Suprapubic skin (tissue), 4 donors: ENCODE measurements at regions not wholly inside any gene's neighbourhood (a gene's known extent, or its start where the extent isn't known, plus 50 kb on each side); places are given as distances from the start of the nearest gene placed in this dataset.

Experiments
- DNase-seq, 2 donors: peaks; one replicate each; pipeline ENCODE4 v3.0.0-alpha.2; 2019; ENCODE audit warnings: low spot score in 2 of 2
- H3K27ac ChIP-seq: fragments of 200-600 bp; sonication (generic); one replicate; pipeline ENCODE4 v1.5.1; 2019
- H3K27me3 ChIP-seq: fragments of 200-600 bp; sonication (generic); one replicate; pipeline ENCODE4 v1.5.1; 2019
- H3K36me3 ChIP-seq: fragments of 200-600 bp; sonication (generic); one replicate; pipeline ENCODE4 v1.5.1; 2019
- H3K4me1 ChIP-seq: fragments of 200-600 bp; sonication (generic); one replicate; pipeline ENCODE4 v1.5.1; 2019
- H3K4me3 ChIP-seq: fragments of 200-600 bp; sonication (generic); one replicate; pipeline ENCODE4 v1.5.1; 2019; ENCODE audit warnings: mild to moderate bottlenecking
- H3K9me3 ChIP-seq: fragments of 200-600 bp; sonication (generic); one replicate; pipeline ENCODE4 v1.5.1; 2019
- EP300 ChIP-seq: sonication (generic); formaldehyde crosslinking; IDR thresholded peaks from one replicate; pipeline ENCODE4 v1.6.1; 2017; ENCODE audit warnings: antibody characterized with exemption
- POLR2A ChIP-seq, 2 donors: fragments of 450-650 bp; IDR thresholded peaks; one replicate each; pipeline ENCODE4 v1.6.1; 2017; ENCODE audit warnings: antibody characterized with exemption in 2 of 2, mild to moderate bottlenecking in 2 of 2, moderate library complexity in 2 of 2
- POLR2AphosphoS5 ChIP-seq, 3 donors: sonication (generic); formaldehyde crosslinking; IDR thresholded peaks; one replicate each; pipeline ENCODE4 v1.6.1; 2017; ENCODE audit warnings: antibody characterized with exemption in 3 of 3
- WGBS: methylation state at CpG from one replicate; pipeline ENCODE4 v1.1.5; 2018; 5-methylcytosine and 5-hydroxymethylcytosine counted together
- TF ChIP-seq, protein P1 (sequence below), 2 donors: fragments of 200-600 bp in 1 of 2; fragments of 450-650 bp in 1 of 2; sonication (generic) in 1 of 2; IDR thresholded peaks; one replicate each; pipeline ENCODE4 v1.5.1; 2016 to 2019; ENCODE audit warnings: antibody characterized with exemption in 2 of 2, mild to moderate bottlenecking in 1 of 2, moderate library complexity in 1 of 2

DNA sequence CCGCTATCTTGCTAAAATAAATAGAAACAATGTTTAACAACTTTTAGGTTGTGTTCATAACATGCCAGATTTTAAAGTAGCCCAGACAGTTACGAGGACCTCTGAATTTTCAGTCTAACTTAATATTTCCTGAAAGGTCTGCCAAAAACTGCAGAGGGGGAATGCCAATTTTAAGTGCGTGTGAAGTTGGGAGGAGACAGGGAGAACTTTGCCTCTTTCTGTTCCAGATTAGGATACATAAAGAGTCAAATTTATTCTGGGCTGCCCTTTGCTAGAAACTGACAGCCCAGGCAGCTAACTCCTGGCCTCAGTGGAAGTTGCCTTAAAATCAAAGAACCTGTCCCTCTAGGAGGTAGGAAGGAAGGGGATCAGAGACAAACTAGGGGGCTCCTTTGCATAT lies 52.3 kb upstream of the PIP4K2A start:
- no peaks in the 10 kb centered on the region for H3K9me3 ChIP-seq
- H3K36me3 ChIP-seq: no peaks in the 10 kb centered on the region
- no peak overlapping the region for H3K27ac ChIP-seq
- no peak for TF ChIP-seq POLR2AphosphoS5 (IDR thresholded peaks at IDR 0.05)
- TF ChIP-seq EP300: no peak
- TF ChIP-seq, protein P1, sequence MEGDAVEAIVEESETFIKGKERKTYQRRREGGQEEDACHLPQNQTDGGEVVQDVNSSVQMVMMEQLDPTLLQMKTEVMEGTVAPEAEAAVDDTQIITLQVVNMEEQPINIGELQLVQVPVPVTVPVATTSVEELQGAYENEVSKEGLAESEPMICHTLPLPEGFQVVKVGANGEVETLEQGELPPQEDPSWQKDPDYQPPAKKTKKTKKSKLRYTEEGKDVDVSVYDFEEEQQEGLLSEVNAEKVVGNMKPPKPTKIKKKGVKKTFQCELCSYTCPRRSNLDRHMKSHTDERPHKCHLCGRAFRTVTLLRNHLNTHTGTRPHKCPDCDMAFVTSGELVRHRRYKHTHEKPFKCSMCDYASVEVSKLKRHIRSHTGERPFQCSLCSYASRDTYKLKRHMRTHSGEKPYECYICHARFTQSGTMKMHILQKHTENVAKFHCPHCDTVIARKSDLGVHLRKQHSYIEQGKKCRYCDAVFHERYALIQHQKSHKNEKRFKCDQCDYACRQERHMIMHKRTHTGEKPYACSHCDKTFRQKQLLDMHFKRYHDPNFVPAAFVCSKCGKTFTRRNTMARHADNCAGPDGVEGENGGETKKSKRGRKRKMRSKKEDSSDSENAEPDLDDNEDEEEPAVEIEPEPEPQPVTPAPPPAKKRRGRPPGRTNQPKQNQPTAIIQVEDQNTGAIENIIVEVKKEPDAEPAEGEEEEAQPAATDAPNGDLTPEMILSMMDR (IDR thresholded peaks at IDR 0.05): no peak
- TF ChIP-seq POLR2A (IDR thresholded peaks at IDR 0.05): no peak
- H3K27me3 ChIP-seq: no peaks in the 10 kb centered on the region
- 34% methylated on average over 3 of the region's 3 CpGs for WGBS
- no peak for DNase-seq
- H3K4me3 ChIP-seq: no peak overlapping the region
- peaks cover 23% of the 10 kb centered on the region for H3K4me1 ChIP-seq

DNA sequence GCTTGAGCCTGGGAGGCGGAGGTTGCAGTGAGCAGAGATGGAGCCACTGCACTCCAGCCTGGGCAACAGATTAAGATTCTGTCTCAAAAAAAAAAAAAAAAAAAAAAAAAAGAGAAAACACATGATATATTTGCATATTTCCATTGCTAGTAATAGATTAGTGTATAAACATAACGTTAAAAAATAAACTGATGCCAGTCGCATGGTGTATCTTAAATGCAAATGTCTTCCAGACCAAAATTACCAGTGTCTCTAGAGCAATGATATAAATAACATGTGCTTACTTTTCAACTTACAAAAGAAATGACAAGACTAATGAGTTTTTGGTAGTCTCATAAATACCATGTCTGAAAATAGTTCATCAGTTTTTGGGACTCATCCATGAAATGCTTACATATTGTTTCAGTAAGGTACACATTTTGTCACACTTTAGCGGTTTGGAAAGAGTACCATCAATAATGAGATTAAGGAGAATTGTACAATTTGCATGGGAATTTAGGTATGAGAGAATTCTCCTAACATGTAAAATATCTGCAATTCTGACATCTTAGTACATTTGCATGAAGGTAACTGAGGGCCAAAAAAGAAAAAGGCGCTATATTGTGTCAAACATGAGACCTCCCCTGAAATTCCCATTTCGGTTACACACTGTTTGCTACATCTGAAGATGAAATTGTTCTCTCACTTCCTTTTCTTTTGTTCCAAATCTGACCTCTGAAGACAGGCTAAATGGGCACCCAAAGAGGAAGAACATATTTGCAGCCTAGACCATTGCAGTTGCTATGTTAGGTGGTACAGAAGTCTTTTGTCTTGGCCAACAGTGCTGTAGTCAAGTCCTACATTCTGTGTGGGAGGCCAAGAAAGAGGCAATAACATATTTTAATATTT lies 51.5 kb upstream of the PIP4K2A start:
- H3K4me3 ChIP-seq: no peak overlapping the region
- H3K27me3 ChIP-seq: no peaks in the 10 kb centered on the region
- WGBS: 86% methylated on average over 6 of the region's 6 CpGs
- H3K27ac ChIP-seq: no peak overlapping the region
- TF ChIP-seq POLR2AphosphoS5 (IDR thresholded peaks at IDR 0.05) (no peak), POLR2A (IDR thresholded peaks at IDR 0.05) (no peak), EP300 (no peak)
- TF ChIP-seq, protein P1 (IDR thresholded peaks at IDR 0.05): no peak
- peaks cover 23% of the 10 kb centered on the region for H3K4me1 ChIP-seq
- no peaks in the 10 kb centered on the region for H3K36me3 ChIP-seq
- no peak for DNase-seq
- no peaks in the 10 kb centered on the region for H3K9me3 ChIP-seq

DNA sequence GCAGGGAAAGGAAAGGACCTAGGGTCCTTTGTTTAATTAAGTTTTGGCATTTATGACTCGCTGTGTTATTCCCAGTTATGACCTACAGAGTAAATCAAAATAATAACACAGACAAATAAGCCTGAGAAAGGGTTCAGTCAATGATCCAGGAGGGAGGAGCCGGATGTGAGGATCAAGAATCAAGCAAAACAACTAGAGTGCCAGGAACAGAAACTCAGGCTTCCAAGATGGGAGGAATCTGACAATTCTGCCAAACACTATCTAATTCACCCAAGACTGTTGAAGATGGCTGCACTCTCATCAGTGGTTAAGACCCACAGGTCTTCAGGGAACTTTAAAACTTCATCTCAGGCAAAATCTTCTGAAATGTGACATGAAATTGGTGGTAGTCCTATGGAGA lies 50.3 kb upstream of the PIP4K2A start:
- H3K27me3 ChIP-seq: no peaks in the 10 kb centered on the region
- WGBS: 53% methylated on average over 2 of the region's 2 CpGs
- H3K9me3 ChIP-seq: no peaks in the 10 kb centered on the region
- TF ChIP-seq, protein P1 (IDR thresholded peaks at IDR 0.05): no peak
- no peak for TF ChIP-seq POLR2AphosphoS5 (IDR thresholded peaks at IDR 0.05)
- TF ChIP-seq EP300: no peak
- no peak for TF ChIP-seq POLR2A (IDR thresholded peaks at IDR 0.05)
- no peak overlapping the region for H3K27ac ChIP-seq
- peaks cover 23% of the 10 kb centered on the region for H3K4me1 ChIP-seq
- no peak overlapping the region for H3K4me3 ChIP-seq
- H3K36me3 ChIP-seq: no peaks in the 10 kb centered on the region
- DNase-seq: no peak
